ENCODE measurements at regions not wholly inside any gene's neighbourhood (a gene's known extent, or its start where the extent isn't known, plus 50 kb on each side); places are given as distances from the start of the nearest gene placed in this dataset.
"Not testable (repeated sequence)": the region's sequence is repeated elsewhere in the genome, so short reads cannot be mapped to it uniquely, and the experiment has no call there.

DNA sequence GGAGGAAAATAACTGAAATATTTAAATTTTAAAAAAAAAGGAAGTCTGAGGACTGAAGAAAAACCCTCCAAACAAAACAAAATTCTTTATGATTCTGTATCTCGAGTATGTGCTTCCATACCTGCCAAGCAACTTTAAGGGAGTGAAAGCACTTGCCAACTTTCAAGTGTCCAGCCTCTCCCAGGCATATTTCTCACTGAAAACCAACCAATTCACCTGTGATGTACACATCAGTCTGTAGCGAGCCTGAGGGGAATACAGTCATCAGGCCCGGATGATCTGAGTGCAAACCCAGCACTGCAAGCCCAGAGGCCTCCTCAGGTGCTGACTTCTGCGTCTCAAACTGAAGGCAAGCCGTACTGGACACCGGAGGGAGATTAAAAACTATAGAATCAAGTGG lies 164.8 kb upstream of the NT5E start:
- Histone ChIP-seq H3K4me3 (no peak overlapping the region), H3K4me1 (no peaks in the 10 kb centered on the region), H3K27ac (no peak overlapping the region), H3K36me3 (no peaks in the 10 kb centered on the region), H3K9ac (ENCODE audit: low read depth in 2 of 2, low read length in 2 of 2) (no peak overlapping the region), H3K9me3 (no peaks in the 10 kb centered on the region), H3K27me3 (no peaks in the 10 kb centered on the region)
- intact Hi-C loops (cut with DNase I), result no loop called here
- DNase-seq, result no peak
- TF ChIP-seq, protein P1, sequence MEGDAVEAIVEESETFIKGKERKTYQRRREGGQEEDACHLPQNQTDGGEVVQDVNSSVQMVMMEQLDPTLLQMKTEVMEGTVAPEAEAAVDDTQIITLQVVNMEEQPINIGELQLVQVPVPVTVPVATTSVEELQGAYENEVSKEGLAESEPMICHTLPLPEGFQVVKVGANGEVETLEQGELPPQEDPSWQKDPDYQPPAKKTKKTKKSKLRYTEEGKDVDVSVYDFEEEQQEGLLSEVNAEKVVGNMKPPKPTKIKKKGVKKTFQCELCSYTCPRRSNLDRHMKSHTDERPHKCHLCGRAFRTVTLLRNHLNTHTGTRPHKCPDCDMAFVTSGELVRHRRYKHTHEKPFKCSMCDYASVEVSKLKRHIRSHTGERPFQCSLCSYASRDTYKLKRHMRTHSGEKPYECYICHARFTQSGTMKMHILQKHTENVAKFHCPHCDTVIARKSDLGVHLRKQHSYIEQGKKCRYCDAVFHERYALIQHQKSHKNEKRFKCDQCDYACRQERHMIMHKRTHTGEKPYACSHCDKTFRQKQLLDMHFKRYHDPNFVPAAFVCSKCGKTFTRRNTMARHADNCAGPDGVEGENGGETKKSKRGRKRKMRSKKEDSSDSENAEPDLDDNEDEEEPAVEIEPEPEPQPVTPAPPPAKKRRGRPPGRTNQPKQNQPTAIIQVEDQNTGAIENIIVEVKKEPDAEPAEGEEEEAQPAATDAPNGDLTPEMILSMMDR (IDR thresholded peaks at IDR 0.05), result no peak

DNA sequence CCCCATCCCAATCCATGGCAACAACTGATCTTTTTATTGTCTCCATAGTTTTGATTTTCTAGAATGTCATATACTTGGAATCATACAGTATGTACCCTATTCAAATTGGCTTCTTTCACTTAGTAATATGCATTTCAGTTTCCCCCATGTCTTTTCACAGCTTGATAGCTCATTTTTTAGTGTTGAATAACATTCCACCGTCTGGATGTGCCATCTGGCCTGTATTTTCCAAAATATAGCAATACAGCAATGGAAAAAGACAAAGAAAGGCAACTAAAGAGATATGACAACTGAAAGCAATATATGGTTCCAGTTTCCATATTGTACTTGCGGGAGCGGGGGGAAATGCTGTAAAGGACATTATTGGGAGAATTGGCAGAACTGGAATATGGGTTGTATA lies 166.4 kb upstream of the NT5E start:
- no peak overlapping the region for H3K27ac ChIP-seq
- no peaks in the 10 kb centered on the region for H3K9me3 ChIP-seq
- H3K4me1 ChIP-seq, result no peaks in the 10 kb centered on the region
- intact Hi-C loops (cut with DNase I), result no loop called here
- no peak overlapping the region for H3K9ac ChIP-seq (ENCODE audit: low read depth in 2 of 2, low read length in 2 of 2)
- no peak for DNase-seq
- H3K4me3 ChIP-seq, result no peak overlapping the region
- TF ChIP-seq, protein P1 (IDR thresholded peaks at IDR 0.05), result no peak
- H3K36me3 ChIP-seq, result no peaks in the 10 kb centered on the region
- H3K27me3 ChIP-seq, result no peaks in the 10 kb centered on the region

DNA sequence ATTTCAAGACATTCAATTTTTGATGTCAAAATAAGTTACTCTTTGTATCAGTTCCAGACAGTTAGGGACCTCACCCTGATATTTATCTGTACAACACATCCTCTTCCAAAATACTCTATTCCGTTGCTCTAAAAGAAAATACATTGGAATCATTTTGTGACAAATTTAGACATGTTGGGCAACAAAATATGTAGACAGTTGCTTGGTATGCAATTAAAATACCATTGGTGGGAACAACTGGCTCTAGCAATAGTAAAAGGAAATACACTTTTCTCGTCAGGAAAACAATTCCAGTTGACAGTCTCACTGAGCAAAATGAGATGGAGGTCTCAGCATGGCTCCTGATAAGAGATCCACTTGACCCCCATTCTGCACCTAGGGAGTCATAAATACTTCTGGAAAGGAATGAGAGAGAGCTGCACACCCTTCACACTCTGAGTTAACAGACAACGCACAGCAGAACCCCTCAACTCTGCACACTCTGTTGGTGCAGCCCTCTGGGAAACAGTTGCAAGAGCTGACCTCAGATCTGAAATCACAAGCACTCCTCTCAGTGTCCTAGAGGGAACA lies 171.3 kb upstream of the NT5E start:
- no peak overlapping the region for H3K27ac ChIP-seq
- H3K4me3 ChIP-seq, result no peak overlapping the region
- H3K9ac ChIP-seq (ENCODE audit: low read depth in 2 of 2, low read length in 2 of 2), result no peak overlapping the region
- no peak for DNase-seq
- H3K9me3 ChIP-seq, result no peaks in the 10 kb centered on the region
- intact Hi-C loops (cut with DNase I), result no loop called here
- no peaks in the 10 kb centered on the region for H3K4me1 ChIP-seq
- H3K36me3 ChIP-seq, result no peaks in the 10 kb centered on the region
- TF ChIP-seq, protein P1 (IDR thresholded peaks at IDR 0.05), result no peak
- no peaks in the 10 kb centered on the region for H3K27me3 ChIP-seq

DNA sequence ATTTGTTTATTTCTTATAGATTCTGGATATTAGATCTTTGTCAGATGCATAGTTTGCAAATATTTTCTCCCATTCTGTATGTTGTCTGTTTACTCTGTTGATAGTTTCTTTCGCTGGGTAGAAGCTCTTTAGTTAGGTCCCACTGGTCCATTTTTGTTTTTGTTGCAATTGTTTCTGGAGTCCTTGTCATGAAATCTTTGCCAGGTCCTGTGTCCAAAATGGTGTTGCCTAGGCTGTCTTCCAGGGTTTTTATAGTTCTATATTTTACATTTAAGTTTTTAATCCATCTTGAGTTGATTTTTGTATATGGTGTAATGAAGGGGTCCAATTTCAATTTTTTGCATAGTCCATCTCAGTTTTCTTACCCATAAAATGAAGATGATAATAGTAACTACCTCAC lies 173.9 kb upstream of the NT5E start:
- H3K9me3 ChIP-seq; DNase-seq; H3K9ac ChIP-seq (ENCODE audit: low read depth in 2 of 2, low read length in 2 of 2); H3K27me3 ChIP-seq; intact Hi-C loops (cut with DNase I); H3K36me3 ChIP-seq; H3K27ac ChIP-seq; H3K4me1 ChIP-seq; H3K4me3 ChIP-seq: not testable (repeated sequence)

DNA sequence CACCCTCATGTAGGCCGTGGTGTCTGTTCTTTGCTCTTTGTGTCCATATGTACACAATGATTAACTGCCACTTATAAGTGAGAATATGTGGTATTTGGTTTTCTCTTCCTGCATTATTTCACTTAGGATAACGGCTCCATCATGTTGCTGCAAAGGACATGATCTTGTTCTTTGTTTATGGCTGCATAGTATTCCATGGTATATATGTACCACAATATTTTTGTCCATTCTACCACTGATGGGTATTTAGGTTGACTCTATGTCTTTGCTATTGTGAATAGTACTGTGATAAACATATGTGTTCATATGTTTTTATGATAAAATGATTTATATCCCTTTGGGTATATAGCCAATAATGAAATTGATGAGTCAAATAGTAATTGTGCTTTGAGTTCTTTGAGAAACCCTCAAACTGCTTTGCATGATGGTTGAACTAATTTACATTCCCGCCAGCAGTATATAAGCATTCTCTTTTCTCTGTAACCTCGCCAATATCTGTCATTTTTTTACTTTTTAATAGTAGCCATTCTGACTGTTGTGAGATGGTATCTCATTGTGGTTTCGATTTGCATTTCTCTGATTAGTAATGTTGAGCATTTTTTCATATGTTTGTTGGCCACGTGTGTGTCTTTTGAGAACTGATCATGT lies 174.4 kb upstream of the NT5E start:
- Histone ChIP-seq H3K4me1 (no peaks in the 10 kb centered on the region), H3K9ac (ENCODE audit: low read depth in 2 of 2, low read length in 2 of 2) (no peak overlapping the region), H3K27ac (no peak overlapping the region), H3K36me3 (no peaks in the 10 kb centered on the region), H3K9me3 (no peaks in the 10 kb centered on the region), H3K4me3 (no peak overlapping the region), H3K27me3 (no peaks in the 10 kb centered on the region)
- intact Hi-C loops (cut with DNase I), result no loop called here
- TF ChIP-seq, protein P1 (IDR thresholded peaks at IDR 0.05), result no peak
- DNase-seq, result no peak

DNA sequence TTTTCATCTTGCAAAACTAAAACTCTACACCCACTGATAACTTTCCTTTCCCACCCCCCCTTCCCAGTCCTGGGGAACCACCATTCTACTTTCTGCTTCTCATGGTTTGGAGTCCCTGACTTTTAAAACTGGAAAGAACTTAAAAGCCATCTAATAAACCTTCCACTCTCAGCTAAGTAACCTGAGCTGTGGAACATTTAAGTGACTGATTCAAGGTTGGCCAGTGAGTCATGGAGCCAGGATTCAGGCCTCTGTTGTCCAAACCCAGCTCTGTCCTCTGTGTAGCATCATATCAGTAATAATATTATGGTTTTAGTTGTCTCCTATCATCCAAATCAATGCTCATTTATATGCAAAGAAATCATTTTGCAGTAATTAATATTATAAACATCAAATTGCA lies 176.0 kb upstream of the NT5E start:
- TF ChIP-seq, protein P1 (IDR thresholded peaks at IDR 0.05), result no peak
- Histone ChIP-seq H3K27me3 (no peaks in the 10 kb centered on the region), H3K4me1 (no peaks in the 10 kb centered on the region), H3K4me3 (no peak overlapping the region), H3K27ac (no peak overlapping the region), H3K36me3 (no peaks in the 10 kb centered on the region), H3K9me3 (no peaks in the 10 kb centered on the region), H3K9ac (ENCODE audit: low read depth in 2 of 2, low read length in 2 of 2) (no peak overlapping the region)
- intact Hi-C loops (cut with DNase I), result no loop called here
- DNase-seq, result no peak

Data from colonic mucosa (tissue), 4 donors.